NCI-H1105 treated with DMSO at 0.1 percent for 48 hours (cell line): ENCODE measurements at regions not wholly inside any gene's neighbourhood (a gene's known extent, or its start where the extent isn't known, plus 50 kb on each side); places are given as distances from the start of the nearest gene placed in this dataset.
"Not testable (repeated sequence)": the region's sequence is repeated elsewhere in the genome, so short reads cannot be mapped to it uniquely, and the experiment has no call there.

Experiments
- DNase-seq: peaks from one replicate; lab custom pipeline; 2025; lab: John Stamatoyannopoulos, UW

DNA sequence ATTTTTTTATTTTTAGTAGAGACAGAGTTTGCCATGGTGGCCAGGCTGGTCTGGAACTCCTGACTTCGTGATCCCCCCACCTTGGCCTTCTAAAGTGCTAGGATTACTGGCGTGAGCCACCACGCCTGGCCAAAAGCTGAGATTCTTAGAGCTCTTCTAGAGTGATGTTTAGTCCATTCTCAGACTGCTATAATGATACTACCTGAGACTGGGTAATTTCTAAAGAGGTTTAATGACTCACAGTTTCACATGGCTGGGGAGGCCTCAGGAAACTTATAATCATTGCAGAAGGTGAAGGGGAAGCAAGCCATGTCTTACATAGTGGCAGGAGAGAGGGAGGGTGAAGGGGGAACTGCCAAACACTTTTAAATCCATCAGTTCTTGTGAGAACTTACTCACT lies 1804.9 kb upstream of the LRRTM1 start:
- DNase-seq: no peak

DNA sequence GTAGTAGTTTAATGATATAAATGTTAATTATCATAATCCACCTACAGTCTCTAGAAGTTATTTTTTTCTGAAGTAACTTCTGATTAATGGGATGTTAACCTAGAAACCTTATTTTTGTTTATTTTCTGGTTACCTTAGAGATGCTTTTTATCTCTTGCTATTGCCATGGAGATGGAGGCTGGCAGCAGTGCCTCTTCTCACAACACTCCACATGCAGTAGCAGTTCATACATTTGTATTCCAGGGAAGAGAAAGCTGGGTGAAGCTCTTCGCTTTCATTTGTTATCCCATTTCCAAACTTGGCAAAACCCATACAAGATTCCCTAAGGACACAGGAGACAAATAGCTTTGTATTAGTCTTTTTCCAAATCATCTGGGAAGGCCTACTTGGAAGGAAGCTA lies 1794.1 kb upstream of the LRRTM1 start:
- DNase-seq: no peak

DNA sequence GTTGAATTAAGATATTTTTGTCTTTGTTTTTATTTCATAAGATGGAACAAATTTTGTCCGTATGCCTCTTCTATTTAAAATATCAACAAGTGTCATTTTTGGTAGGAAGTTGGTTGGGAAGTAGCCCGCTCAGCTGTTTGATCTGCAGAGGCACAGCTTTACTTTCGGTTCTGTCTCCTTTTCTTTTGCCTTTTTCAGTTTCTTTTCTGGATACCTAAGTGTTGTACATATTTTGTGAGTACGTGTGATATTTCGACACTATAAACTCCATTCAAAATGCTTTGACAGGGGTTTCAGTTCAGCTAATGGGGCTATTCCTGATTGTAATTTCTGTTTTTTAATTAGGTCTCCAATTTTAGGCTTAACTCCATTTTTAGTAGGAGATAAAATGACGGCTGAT lies 1785.0 kb upstream of the LRRTM1 start:
- no peak for DNase-seq

DNA sequence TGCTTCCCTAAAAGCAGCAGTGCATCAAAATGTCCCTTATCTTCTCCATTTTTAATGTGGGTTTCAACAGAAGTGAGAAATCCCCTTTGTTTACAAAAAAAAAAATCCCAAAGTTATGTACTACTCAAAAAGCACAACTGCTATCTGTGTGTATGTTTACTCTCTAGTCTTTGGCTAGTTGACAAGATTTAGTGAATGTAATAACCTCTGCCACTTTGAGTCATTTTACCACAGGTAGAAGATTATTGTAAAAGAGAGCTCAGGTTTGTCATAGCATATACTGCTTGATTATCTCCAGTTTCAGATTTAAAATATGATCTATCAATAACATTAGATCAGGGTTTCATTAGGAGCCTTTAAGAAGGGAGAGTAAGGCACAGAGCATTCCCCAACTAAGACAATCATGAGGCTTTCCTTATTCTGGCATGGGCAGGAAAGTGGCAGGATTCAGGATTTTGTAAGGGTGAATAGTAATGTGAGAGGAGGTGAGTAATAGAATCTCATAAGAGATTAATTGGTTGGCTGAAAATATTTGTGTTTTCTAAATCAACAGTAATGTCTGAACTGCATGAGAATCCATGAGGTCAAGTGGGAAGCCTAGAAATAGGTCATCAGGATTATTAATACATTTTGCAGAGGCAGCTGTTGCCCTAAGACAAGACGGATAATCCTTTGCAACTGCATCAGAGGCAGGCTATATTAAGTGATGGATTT lies 1780.3 kb upstream of the LRRTM1 start:
- DNase-seq: no peak

DNA sequence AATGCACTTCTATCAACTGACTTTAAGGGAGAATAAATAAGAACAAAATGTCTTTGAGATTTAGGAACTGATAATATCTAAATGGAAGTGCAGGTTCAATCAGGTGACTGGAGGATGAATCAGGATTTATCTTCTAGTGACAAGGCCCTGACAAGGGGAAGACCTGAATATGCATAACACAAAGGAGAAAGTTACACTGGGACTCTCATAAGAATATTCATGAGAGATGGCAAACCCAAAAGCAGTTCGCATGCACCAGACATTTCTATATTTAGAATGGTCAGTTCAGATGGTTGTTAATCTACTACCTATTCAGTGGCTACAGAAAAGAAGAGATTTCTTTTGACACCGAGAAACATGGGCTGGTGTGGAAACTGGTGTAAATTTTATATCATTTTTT lies 1771.3 kb upstream of the LRRTM1 start:
- DNase-seq: no peak

DNA sequence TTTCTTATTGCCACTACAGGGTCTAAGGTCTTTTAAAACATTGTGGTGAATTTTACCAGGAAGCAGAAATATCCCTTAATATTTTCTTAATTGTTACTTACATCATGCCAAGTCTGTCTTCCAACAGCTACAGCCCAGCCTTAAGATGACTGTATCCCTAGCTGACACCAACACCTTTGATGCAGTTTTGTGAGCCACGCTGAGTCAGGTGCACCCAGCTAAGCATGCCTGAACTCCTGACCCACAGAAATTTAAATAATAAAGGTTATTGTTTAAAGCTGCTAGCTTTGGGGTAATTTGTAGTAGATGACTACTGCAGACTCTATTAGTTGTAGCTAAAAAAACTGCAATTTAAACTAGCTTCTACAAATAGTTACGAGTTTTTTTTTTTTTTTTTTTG lies 1757.9 kb upstream of the LRRTM1 start:
- no peak for DNase-seq

DNA sequence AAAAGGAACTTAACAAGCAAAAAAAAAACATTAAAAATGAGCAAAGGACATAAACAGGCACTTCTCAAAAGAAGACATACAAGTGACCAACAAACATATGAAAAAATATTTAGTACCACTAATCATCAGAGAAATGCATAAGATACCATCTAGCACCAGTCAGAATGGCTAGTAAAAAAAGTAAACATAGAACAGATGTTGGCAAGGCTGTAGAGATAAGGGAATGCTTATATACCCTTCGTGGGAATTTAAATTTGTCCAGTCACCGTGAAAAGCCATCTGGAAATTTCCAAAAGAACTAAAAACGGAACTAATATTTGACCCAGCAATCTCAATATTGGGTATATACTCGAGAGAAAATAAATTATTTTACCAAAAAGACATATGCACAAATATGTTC lies 1751.3 kb upstream of the LRRTM1 start:
- DNase-seq: no peak

DNA sequence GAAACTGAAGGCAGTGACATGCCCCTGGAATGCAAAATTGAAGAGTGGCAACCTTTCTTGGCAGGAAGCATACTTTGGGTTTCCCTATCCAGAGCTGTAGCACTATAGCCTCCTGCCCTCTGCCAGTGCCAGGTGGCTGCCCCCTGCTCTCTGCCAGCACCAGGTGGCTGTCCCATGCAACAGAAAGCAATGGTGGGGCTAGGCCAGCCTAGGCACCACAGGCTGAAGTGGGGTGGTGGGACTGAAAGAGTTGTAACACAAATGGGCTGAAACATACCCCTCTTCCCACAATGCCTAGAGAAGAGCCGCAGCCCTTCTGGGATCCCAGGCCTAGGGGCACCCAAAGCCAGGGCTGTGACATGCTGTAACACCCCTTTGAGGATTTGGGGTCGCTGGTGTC lies 1739.3 kb upstream of the LRRTM1 start:
- no peak for DNase-seq

DNA sequence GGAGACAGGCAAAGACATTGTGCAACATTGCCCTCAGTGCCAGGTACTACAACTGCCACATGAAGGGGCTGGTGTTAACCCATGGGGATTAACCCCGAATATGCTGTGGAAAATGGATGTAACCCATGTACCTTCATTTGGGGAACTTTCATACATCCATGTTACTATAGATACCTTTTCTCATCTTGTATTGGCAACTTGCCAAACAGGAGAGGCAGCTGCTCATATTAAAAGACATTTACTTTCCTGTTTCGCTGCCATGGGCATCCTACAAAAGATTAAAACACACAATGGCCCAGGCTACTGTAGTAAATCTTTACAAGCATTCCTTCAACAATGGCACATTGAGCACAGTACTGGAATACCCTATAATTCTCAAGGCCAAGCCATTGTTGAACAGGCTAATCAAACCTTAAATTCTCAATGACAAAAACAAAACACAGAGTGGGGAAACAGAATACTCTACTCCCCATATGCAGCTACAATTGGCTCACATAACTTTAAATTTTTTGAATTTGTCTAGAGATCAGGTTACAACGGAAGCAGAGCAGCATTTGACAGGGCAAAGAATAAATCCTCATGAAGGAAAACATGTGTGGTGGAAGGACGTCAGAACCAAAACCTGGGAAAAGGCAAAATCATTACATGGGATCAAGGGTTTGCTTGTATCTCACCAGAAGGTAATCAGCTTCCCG lies 1723.5 kb upstream of the LRRTM1 start:
- DNase-seq: no peak

DNA sequence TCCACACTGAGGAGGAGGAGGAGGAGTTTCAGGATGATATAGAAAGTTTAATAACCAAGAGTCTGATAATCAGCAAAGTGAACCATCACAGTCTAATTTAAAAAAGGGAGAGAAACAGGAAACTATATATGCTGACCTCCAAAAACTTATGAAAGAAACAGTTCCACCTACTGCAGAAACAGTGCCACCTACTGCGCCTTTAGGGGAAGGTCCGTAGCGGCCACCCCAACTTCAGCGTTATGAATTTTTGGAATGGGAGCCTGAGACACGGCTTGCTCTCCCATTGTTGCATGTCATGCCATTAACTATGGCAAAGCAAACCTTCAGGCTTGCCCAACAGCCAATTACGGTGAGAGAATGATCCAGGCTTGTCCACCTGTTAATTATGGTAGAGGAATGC lies 1719.2 kb upstream of the LRRTM1 start:
- DNase-seq: no peak

DNA sequence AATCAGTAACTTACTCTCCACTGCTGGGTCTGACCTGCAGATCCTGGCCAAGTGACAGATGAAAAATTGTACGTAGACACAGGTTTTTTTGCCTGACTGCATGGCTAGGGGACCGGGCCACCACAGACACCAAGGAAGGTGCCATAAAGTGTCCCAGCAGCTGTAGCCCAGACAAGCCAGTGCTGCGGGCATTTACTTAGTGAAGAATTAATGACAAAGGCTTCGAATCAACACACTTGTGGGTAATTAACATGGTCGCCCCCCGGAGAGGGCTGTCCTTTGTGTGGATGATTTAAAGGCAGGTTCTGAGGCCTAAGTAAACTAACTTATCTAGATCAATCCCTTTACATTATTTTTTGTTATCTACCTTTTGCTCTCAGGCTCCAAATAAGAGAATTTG lies 1709.1 kb upstream of the LRRTM1 start:
- no peak for DNase-seq

DNA sequence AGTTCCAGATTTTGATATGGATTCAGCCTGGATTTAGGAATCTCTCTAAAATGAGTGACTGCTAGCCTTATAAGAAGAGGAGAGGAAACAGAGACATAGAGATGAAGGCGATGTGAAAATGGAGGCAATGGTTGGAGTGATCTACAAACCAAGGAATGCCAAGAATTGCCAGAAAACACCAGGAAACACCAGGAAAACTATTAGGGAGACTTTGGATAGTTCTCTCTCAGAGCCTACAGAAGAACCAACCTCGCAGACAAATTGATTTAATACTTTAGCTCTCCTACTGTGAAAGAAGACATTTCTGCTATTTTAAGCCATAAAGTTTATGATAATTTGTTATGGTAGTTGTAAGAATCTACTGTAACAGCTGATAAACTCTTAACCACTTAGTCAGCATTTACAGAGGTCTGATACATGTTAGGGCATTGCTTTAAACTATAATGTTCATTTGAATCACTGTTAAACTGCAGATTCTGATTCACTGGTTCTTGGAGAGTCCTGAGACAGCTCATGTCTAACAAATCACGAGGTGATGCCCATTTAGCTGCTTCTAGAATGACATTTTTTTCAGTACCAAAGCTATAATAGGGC lies 1702.6 kb upstream of the LRRTM1 start:
- DNase-seq: no peak

DNA sequence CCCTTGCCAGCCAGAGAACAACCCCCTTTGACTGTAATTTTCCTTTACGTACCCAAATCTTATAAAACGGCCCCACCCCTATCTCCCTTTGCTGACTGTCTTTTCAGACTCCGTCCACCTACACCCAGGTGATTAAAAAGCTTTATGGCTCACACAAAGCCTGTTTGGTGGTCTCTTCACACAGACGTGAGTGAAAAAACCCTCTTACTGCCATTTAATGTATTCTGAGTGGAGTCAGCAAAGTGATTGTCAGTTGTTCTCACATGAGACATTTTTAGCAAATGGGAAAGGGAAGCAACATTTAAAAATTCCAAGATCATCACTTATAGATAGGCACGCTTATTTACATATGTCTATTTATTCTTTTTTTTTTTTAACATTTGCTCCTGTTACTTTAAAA lies 1701.3 kb upstream of the LRRTM1 start:
- not testable (repeated sequence) for DNase-seq

DNA sequence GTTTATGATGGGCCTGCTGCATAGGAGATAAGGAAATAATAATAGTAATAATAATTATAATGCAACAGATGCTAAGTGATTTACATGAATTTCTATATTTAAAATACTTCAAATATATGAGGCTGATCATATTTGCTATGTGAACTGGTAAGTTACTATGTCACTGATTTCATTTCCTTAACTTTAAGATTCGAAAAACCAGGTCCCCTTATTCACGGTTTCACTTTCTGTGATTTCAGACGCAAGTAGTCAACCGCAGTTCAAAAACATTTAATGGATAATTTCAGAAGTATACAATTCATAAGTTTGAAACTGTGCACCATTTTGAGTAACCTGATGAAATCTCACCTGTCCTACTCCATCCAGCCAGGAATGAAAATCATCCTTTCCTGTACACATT lies 1697.1 kb upstream of the LRRTM1 start:
- DNase-seq: no peak

DNA sequence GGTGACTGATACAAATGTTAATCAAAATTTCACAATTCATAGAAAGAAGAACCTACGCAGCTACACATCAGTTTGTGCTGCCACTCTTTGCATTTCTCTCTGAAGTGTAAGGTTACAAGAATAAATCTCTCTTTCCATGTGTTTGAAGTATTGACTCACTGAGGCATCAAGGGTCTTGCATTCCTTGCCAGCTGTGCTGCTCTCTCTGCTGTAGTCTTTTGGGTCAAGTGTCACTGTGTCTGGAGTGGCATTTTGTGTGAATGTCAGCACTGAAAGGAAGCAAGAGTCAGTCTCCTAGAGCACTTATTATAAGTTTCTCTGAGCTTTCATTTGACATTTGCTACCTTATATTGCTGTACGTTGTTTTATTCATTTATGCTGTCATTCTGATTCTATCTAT lies 1696.1 kb upstream of the LRRTM1 start:
- no peak for DNase-seq

DNA sequence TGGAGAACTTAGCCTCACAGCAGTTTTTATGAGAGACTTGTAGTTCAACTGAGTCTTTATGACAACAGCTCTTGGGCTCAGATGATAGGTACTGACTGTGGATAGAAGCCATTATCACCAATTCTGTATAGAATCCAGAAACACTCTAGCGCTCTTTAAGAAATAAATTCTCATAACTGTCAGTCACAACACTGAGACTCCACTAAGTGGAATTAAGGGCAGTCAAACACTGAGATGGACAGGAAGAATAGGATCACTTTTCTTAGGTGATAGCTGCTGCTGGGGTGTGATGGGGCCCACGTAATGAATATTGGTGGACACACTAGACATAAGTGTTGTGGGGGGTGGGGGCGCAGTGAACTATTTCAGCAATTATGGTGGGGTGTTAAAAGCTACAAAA lies 1691.8 kb upstream of the LRRTM1 start:
- no peak for DNase-seq

DNA sequence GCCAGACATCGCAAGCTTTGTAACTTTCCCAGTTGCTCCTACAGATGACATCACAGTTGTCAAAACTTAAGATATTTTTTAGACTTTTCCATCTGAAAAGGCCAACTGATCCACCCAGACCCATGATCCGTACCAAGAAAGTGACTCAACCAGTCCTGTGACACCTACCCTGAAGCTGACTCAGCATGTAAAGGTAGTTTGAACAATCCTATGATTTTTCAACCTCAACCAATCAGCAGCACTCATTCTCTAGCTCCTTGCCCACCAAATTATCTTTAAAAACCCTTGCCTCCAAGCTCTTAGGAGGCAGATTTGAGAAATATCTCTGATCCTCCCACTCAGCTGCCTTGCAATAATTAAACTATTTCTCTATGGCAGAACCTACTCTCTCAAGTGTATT lies 1686.7 kb upstream of the LRRTM1 start:
- DNase-seq: no peak

DNA sequence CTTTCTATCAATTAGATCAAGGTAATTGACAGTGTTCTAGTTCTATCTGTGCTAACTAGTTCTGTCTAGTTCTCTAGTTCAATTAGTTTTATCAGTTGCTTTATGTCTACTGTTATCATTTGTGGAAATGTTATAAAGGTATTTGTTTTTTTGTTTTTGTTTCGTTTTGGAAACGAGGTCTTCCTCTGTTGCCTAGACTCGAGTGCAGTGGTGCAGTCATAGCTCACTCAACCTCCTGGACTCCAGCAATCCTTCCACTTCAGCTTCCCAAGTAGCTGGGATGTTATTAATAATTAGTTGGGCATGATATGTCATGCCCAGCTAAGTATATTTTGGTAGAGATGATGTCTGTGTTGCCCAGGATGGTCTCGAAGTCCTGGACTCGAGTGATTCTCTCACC lies 1682.8 kb upstream of the LRRTM1 start:
- DNase-seq: no peak

DNA sequence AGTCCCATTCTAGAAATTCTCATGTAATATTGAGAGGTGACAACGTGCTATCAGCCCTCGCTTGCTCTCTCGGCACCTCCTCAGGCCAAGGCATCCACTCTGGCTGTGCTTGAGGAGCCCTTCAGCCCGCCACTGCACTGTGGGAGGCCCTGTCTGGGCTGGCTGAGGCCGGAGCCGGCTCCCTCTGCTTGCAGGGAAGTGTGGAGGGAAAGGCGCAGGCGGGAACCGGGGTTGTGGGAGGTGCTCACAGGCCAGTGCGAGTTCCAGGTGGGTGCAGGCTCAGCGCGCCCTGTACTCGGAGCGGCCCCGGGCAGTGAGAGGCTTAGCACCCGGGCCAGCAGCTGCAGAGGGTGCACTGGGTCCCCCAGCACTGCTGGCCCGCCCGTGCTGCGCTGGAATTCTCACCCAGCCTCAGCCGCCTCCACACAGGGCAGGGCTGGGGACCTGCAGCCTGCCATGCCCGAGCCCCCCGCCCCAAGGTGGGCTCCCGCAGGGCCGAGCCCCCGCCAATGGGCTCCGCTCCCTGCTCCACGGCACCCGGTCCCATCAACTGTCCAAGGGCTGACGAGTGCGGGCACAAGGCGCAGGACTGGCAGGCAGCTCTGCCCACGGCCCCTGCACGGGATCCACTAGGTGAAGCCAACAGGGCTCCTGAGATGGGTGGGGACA lies 1680.6 kb upstream of the LRRTM1 start:
- no peak for DNase-seq

DNA sequence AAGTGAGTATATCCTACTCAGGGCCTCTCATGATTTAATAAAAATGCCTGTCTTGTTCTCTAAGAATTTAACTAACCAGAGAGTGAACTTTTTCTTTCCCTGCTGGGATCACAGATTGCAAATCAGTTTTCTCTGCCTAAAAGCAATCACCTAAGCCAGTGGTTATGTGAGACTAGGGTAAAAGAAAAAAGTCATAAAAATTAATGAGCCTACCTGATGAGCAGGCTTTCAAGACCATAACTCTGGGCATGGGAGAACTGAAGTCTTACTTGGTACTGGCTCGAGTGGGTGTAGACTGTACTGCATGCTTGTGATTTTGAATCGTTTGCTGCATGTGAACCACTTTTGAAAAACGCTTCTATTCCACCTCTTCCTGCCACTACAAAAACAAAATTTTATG lies 1677.0 kb upstream of the LRRTM1 start:
- no peak for DNase-seq

DNA sequence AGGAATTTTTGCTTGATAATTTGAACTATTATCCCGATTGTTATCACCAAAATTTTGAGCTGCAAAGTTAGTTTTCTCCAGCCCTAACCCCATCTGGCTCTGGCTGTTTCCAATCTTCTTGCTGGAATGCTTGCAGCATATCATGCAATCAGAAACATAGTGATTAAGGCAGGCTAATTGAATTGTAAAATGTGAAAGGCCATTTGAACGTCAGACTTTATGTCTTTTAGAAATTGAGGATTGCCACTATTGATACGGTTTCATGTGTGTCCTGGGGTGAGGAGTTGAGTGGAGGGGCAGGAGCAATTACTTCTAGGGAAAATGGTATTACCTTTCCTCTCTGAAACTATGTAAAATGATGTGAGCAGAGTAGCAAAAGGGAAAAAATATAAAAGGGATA lies 1674.5 kb upstream of the LRRTM1 start:
- DNase-seq: no peak

DNA sequence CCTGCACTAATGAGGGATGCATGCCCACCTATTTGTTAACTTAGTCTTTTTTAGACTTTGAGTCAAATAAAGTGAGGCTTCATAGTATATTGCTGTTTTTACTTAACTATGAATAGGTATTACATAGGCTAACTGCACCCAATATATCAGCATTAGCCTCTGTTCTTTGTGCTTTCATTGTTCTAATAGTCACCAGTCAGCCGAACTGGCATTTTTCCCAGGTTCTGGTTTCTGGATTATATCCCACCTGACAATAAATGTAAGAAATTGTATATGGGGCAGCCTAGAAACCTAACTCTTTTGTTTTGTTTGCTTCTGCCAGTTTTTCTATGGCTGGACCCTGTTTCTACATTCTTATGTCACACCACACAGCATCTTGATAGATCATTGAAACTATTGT lies 1672.4 kb upstream of the LRRTM1 start:
- DNase-seq: no peak

DNA sequence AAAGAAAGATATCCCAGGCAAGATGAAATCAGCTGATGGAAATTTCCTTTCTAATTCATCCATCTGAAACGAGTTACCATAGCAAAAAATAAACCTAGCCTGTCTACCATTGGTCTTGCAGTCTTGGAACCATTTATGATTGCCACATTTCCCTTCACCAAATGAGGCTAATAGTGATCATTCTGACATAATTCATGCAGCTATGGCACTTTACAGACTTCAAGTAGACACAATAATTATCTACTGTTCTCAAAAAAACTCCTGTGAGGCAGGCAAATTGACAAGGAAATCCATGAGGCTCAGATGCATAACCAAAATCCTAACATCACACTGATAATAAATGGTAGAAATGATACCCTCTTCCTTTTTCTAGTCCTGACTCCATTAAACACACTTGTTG lies 1669.7 kb upstream of the LRRTM1 start:
- no peak for DNase-seq
